ENCODE measurements at regions not wholly inside any gene's neighbourhood (a gene's known extent, or its start where the extent isn't known, plus 50 kb on each side); places are given as distances from the start of the nearest gene placed in this dataset.

DNA sequence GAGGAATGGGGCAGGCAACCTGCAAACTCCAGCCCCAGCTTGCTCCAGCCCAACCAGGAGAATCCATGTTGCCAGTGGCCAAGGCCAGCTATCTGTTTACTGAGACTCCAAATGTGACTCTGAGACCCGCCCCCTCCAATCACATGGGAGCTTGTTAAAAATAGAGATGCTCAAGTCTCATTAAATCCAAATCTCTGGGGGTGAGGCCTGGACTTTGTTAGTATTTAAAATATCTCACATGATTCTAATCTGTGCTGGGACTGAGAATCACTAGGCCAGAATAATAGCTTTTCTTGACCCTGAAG, 224.2 kb upstream of the TBL1XR1 start:
- Histone ChIP-seq H3K27ac (ENCODE audit: low read depth, low read length) (peak overlapping the region; percentile 20), H3K27me3 (ENCODE audit: control insufficient read depth in 3 of 3, insufficient read depth in 3 of 3, low read length in 3 of 3) (no peaks in the 10 kb centered on the region), H3K9me3 (ENCODE audit: control insufficient read depth in 3 of 3, low read length in 3 of 3) (no peaks in the 10 kb centered on the region), H3K9ac (ENCODE audit: low read depth in 1 of 3, low read length in 3 of 3) (no peak overlapping the region), H3K4me1 (ENCODE audit: control insufficient read depth in 3 of 3, insufficient read depth in 3 of 3, low read length in 3 of 3) (peaks cover 9 to 15% (median 11%) of the 10 kb centered on the region in 3 donors), H3K36me3 (ENCODE audit: control insufficient read depth in 3 of 3, insufficient read depth in 3 of 3, low read length in 3 of 3) (no peaks in the 10 kb centered on the region), H3K4me3 (ENCODE audit: low read length in 3 of 3) (no peak overlapping the region)

DNA sequence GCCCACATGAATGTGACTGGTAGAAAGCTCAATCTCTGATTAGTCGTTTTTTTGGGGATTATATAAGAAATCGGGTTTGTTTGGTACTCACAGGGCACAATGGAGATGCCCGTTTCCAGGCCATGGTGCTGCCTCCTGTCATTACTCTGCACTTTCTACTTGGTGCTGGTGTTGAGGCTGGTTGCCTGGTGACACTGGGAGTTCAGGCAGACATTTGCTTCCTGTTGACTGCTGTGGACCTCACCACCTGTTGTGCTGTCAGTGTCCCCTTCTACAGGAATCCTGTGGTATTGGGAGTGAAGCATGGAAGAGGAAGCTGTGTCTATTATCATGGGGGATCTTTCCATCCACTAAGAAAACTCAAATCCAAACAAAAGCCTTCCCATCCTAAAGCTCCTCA, 227.2 kb upstream of the TBL1XR1 start:
- peaks cover 9 to 15% (median 11%) of the 10 kb centered on the region in 3 donors for H3K4me1 ChIP-seq (ENCODE audit: control insufficient read depth in 3 of 3, insufficient read depth in 3 of 3, low read length in 3 of 3)

DNA sequence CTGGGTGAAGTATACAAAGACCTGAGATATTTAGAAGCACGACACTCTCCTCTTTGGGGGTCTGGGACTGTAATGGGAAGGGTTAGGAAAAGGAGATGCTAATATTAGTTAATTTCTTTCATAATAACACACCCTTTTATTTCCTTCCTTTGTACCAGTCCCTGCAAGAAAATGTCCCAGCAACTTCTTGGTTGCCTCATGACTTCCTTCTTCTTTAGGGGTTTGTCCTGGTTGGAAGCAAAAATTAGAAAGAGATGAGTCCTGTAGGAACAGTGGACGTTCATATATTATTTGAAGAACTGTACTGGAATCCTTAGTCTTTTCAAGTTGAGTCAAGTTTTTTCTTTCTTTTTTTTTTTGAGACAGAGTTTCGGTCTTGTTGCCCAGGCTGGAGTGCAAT, 227.8 kb upstream of the TBL1XR1 start:
- Histone ChIP-seq H3K36me3 (ENCODE audit: control insufficient read depth in 3 of 3, insufficient read depth in 3 of 3, low read length in 3 of 3) (no peaks in the 10 kb centered on the region), H3K27ac (ENCODE audit: low read depth, low read length) (no peak overlapping the region), H3K9ac (ENCODE audit: low read depth in 1 of 3, low read length in 3 of 3) (no peak overlapping the region), H3K4me1 (ENCODE audit: control insufficient read depth in 3 of 3, insufficient read depth in 3 of 3, low read length in 3 of 3) (peaks cover 9 to 15% (median 11%) of the 10 kb centered on the region in 3 donors), H3K4me3 (ENCODE audit: low read length in 3 of 3) (no peak overlapping the region), H3K27me3 (ENCODE audit: control insufficient read depth in 3 of 3, insufficient read depth in 3 of 3, low read length in 3 of 3) (no peaks in the 10 kb centered on the region), H3K9me3 (ENCODE audit: control insufficient read depth in 3 of 3, low read length in 3 of 3) (no peaks in the 10 kb centered on the region)

More for the DNA sequence above, 227.2 kb upstream of the TBL1XR1 start:
- no peaks in the 10 kb centered on the region for H3K9me3 ChIP-seq (ENCODE audit: control insufficient read depth in 3 of 3, low read length in 3 of 3)
- H3K36me3 ChIP-seq (ENCODE audit: control insufficient read depth in 3 of 3, insufficient read depth in 3 of 3, low read length in 3 of 3), result no peaks in the 10 kb centered on the region
- H3K4me3 ChIP-seq (ENCODE audit: low read length in 3 of 3), result no peak overlapping the region
- H3K27me3 ChIP-seq (ENCODE audit: control insufficient read depth in 3 of 3, insufficient read depth in 3 of 3, low read length in 3 of 3), result no peaks in the 10 kb centered on the region
- H3K27ac ChIP-seq (ENCODE audit: low read depth, low read length), result no peak overlapping the region
- no peak overlapping the region for H3K9ac ChIP-seq (ENCODE audit: low read depth in 1 of 3, low read length in 3 of 3)

DNA sequence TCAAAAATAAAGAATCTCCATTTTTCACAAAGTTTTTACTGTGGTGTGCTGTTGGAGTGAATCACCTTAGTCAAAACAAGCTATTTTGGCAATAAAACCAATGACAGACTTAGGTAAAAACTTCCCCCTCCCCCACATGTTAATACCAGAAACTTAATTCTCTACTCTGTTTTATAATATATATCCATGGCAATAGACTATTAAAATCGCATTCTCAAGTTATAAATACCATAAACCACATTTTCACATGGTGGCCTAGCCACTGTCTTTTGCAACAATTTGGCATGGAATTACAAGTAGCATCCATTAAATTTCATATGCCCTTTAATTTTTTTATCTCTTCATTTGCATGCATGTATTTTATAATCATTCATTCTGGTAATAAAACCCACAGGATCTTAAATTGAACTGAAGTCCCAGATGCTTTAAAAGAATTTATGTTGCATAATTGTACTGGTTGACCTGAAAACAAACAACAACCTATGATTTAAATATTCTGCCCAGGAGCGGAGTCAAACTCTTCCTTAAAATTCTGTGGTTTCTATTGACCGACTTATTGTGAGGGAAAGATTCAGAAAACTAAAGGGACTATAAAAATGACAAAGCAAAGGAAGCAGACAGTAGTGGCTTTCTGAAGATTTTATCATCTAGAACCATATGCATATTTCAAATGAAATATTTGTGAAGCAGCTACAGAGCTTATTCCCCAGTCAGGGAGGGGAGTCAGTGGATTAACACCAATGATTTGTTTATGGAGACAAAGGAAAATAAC, 229.0 kb upstream of the TBL1XR1 start:
- Histone ChIP-seq H3K4me3 (ENCODE audit: low read length in 3 of 3) (no peak overlapping the region), H3K4me1 (ENCODE audit: control insufficient read depth in 3 of 3, insufficient read depth in 3 of 3, low read length in 3 of 3) (peaks cover under 1 to 4% (median under 1%) of the 10 kb centered on the region in 3 donors), H3K9me3 (ENCODE audit: control insufficient read depth in 3 of 3, low read length in 3 of 3) (no peaks in the 10 kb centered on the region), H3K27me3 (ENCODE audit: control insufficient read depth in 3 of 3, insufficient read depth in 3 of 3, low read length in 3 of 3) (no peaks in the 10 kb centered on the region), H3K27ac (ENCODE audit: low read depth, low read length) (no peak overlapping the region), H3K9ac (ENCODE audit: low read depth in 1 of 3, low read length in 3 of 3) (no peak overlapping the region), H3K36me3 (ENCODE audit: control insufficient read depth in 3 of 3, insufficient read depth in 3 of 3, low read length in 3 of 3) (no peaks in the 10 kb centered on the region)

DNA sequence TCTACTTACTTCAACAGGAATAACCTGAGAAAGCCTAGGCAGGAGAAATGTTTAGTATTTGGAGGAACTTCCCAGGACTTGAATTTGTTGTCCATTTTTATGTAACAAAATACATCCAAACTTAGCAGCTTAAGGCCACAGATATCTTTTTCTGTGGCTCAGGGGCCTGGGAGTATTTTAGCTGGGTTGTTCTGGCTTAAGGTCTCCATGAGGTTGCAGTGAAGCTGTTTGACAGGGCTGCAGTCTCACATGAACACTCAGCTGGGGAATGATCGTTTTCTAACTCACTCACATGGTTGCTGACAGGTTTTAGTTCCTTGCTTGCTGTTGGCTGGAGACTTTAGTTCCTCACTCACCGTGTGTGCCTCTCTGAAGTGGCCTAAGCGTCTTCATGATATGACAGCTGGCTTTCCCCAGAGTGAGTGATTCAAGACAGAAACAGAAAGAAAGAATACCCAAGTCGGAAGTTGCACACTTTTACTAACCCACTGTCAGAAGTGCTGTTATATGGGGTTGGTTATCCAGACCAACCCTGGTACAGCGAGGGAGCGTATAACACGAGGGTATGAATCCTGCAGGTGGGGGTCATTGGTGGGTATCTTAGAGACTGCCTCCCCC, 229.7 kb upstream of the TBL1XR1 start:
- H3K9me3 ChIP-seq (ENCODE audit: control insufficient read depth in 3 of 3, low read length in 3 of 3), result no peaks in the 10 kb centered on the region
- no peak overlapping the region for H3K27ac ChIP-seq (ENCODE audit: low read depth, low read length)
- no peak overlapping the region for H3K4me3 ChIP-seq (ENCODE audit: low read length in 3 of 3)
- H3K27me3 ChIP-seq (ENCODE audit: control insufficient read depth in 3 of 3, insufficient read depth in 3 of 3, low read length in 3 of 3), result no peaks in the 10 kb centered on the region
- H3K4me1 ChIP-seq (ENCODE audit: control insufficient read depth in 3 of 3, insufficient read depth in 3 of 3, low read length in 3 of 3), result no peaks in the 10 kb centered on the region
- no peak overlapping the region for H3K9ac ChIP-seq (ENCODE audit: low read depth in 1 of 3, low read length in 3 of 3)
- no peaks in the 10 kb centered on the region for H3K36me3 ChIP-seq (ENCODE audit: control insufficient read depth in 3 of 3, insufficient read depth in 3 of 3, low read length in 3 of 3)

DNA sequence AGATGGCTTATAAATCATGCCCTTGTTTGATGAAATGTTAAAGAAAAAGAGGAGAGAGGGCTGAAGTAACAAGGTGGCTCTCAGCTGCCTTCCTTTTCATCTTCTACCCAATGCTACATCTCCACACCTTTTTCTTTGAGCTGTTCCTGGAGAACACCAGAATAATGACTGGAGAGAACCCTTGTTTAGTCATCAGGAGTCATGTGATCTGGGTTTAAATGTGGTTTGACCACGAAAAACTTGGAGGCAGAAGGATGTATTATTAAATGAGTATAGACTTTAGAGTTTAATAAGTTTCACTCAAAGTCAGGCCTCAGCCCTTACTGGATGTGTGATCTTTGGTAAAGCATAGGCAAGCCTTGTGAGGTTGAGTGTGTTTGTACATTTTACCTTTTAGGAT, 230.3 kb upstream of the TBL1XR1 start:
- H3K27ac ChIP-seq (ENCODE audit: low read depth, low read length), result no peak overlapping the region
- H3K9me3 ChIP-seq (ENCODE audit: control insufficient read depth in 3 of 3, low read length in 3 of 3), result no peaks in the 10 kb centered on the region
- H3K36me3 ChIP-seq (ENCODE audit: control insufficient read depth in 3 of 3, insufficient read depth in 3 of 3, low read length in 3 of 3), result no peaks in the 10 kb centered on the region
- no peak overlapping the region for H3K4me3 ChIP-seq (ENCODE audit: low read length in 3 of 3)
- no peaks in the 10 kb centered on the region for H3K27me3 ChIP-seq (ENCODE audit: control insufficient read depth in 3 of 3, insufficient read depth in 3 of 3, low read length in 3 of 3)
- no peaks in the 10 kb centered on the region for H3K4me1 ChIP-seq (ENCODE audit: control insufficient read depth in 3 of 3, insufficient read depth in 3 of 3, low read length in 3 of 3)
- no peak overlapping the region for H3K9ac ChIP-seq (ENCODE audit: low read depth in 1 of 3, low read length in 3 of 3)

DNA sequence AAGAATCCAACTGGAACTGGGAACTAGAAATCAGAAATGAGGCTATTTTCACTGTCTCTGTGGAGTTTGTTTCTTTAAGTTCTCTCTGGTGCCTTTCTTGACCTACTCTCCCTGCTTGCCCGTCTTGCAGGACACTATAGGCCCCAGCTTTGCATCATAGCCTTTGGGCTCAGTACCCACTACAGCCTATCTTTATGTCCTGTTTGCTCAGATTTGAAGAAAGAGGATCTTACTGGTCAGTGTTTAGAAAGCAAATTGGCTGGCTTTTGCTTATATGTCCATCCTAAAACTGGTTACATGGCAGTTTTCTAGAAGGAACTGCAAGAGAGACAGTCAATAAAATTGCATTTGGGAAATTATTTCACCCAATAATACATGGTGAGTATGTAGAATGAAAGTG, 231.8 kb upstream of the TBL1XR1 start:
- Histone ChIP-seq H3K9ac (ENCODE audit: low read depth in 1 of 3, low read length in 3 of 3) (no peak overlapping the region), H3K4me1 (ENCODE audit: control insufficient read depth in 3 of 3, insufficient read depth in 3 of 3, low read length in 3 of 3) (no peaks in the 10 kb centered on the region), H3K9me3 (ENCODE audit: control insufficient read depth in 3 of 3, low read length in 3 of 3) (no peaks in the 10 kb centered on the region), H3K4me3 (ENCODE audit: low read length in 3 of 3) (no peak overlapping the region), H3K27ac (ENCODE audit: low read depth, low read length) (no peak overlapping the region), H3K27me3 (ENCODE audit: control insufficient read depth in 3 of 3, insufficient read depth in 3 of 3, low read length in 3 of 3) (no peaks in the 10 kb centered on the region), H3K36me3 (ENCODE audit: control insufficient read depth in 3 of 3, insufficient read depth in 3 of 3, low read length in 3 of 3) (no peaks in the 10 kb centered on the region)

DNA sequence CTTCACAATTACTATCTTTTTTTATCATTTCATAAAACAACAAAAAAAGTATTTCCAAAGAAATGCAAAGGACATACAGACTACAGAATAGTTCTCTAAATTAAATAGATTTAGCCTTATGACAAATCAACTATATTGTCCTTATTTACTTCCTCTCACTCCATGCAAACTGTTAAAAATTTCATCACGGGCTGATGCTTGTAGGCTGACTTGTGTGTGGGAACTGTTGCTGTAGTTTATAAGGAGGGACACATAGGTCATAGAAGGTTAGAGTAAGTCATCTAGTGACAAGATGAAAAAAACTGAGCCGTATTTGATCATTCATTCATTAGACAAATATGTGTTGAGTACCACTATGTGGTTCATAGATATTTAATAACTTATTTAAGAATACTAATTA, 232.5 kb upstream of the TBL1XR1 start:
- no peak overlapping the region for H3K27ac ChIP-seq (ENCODE audit: low read depth, low read length)
- no peak overlapping the region for H3K4me3 ChIP-seq (ENCODE audit: low read length in 3 of 3)
- H3K27me3 ChIP-seq (ENCODE audit: control insufficient read depth in 3 of 3, insufficient read depth in 3 of 3, low read length in 3 of 3), result no peaks in the 10 kb centered on the region
- no peaks in the 10 kb centered on the region for H3K36me3 ChIP-seq (ENCODE audit: control insufficient read depth in 3 of 3, insufficient read depth in 3 of 3, low read length in 3 of 3)
- no peak overlapping the region for H3K9ac ChIP-seq (ENCODE audit: low read depth in 1 of 3, low read length in 3 of 3)
- H3K4me1 ChIP-seq (ENCODE audit: control insufficient read depth in 3 of 3, insufficient read depth in 3 of 3, low read length in 3 of 3), result no peaks in the 10 kb centered on the region
- H3K9me3 ChIP-seq (ENCODE audit: control insufficient read depth in 3 of 3, low read length in 3 of 3), result no peaks in the 10 kb centered on the region

DNA sequence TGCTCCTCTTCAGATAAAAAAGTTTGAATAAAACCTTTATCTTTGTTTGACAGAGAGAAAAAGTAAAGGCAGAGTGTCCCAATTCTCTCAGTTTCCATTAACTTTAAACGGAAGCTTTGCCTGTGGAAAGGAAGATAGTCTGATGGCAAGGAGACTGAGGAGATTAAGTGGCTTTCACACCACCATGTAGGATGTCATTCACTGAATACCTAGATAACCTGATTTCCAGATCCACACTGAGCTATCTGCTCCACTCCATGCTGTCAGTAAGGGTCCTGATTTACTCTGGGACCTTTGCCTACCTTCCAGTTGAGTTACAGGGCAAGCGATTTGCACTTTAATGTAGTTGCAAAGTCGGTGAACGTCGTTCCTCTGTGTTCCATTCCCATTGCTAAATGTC, 233.4 kb upstream of the TBL1XR1 start:
- Histone ChIP-seq H3K9ac (ENCODE audit: low read depth in 1 of 3, low read length in 3 of 3) (no peak overlapping the region), H3K36me3 (ENCODE audit: control insufficient read depth in 3 of 3, insufficient read depth in 3 of 3, low read length in 3 of 3) (no peaks in the 10 kb centered on the region), H3K27ac (ENCODE audit: low read depth, low read length) (no peak overlapping the region), H3K4me3 (ENCODE audit: low read length in 3 of 3) (no peak overlapping the region), H3K27me3 (ENCODE audit: control insufficient read depth in 3 of 3, insufficient read depth in 3 of 3, low read length in 3 of 3) (no peaks in the 10 kb centered on the region), H3K4me1 (ENCODE audit: control insufficient read depth in 3 of 3, insufficient read depth in 3 of 3, low read length in 3 of 3) (no peaks in the 10 kb centered on the region), H3K9me3 (ENCODE audit: control insufficient read depth in 3 of 3, low read length in 3 of 3) (no peaks in the 10 kb centered on the region)

DNA sequence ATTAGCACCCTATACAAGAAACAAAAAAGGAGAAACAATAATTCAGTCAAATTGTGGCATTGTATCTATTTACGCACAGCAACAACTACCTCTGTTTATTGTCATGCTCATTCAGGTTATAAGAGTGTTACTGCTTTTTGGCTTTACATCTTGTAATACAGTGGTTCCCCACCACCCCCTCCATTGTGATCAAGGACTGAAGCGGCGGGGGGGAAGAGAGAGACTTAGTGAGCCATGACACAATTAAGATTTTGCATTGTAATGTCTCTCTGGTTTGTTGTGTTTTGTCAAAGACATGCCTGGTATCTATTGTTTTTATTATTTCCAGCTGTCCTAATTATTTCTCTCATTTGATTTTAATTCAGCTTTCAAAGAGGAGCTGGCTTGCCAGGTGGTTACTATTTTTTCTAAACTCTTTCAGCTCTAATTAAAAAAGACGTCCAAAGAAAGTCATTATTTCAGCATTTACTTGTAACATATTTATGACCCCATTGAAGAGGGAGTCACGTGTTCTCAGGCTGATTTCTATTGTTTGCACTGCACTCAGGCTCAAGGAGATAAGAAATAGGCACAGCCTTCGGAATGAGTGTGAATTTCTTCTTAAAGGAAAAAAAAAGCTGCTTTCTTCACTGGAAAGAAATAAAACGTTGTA, 234.4 kb upstream of the TBL1XR1 start:
- Histone ChIP-seq H3K27me3 (ENCODE audit: control insufficient read depth in 3 of 3, insufficient read depth in 3 of 3, low read length in 3 of 3) (no peaks in the 10 kb centered on the region), H3K9ac (ENCODE audit: low read depth in 1 of 3, low read length in 3 of 3) (no peak overlapping the region), H3K4me3 (ENCODE audit: low read length in 3 of 3) (no peak overlapping the region)

More for the DNA sequence above, 234.4 kb upstream of the TBL1XR1 start:
- no peaks in the 10 kb centered on the region for H3K4me1 ChIP-seq (ENCODE audit: control insufficient read depth in 3 of 3, insufficient read depth in 3 of 3, low read length in 3 of 3)
- no peak overlapping the region for H3K27ac ChIP-seq (ENCODE audit: low read depth, low read length)
- no peaks in the 10 kb centered on the region for H3K9me3 ChIP-seq (ENCODE audit: control insufficient read depth in 3 of 3, low read length in 3 of 3)
- H3K36me3 ChIP-seq (ENCODE audit: control insufficient read depth in 3 of 3, insufficient read depth in 3 of 3, low read length in 3 of 3), result no peaks in the 10 kb centered on the region

Measured in skeletal muscle tissue (tissue), 3 donors.